Mucosa of rectum (tissue), 2 donors: ENCODE measurements at regions not wholly inside any gene's neighbourhood (a gene's known extent, or its start where the extent isn't known, plus 50 kb on each side); places are given as distances from the start of the nearest gene placed in this dataset.

ENCODE experiments used
- H3K27ac ChIP-seq, 2 donors: one replicate each; pipeline ENCODE4 v1.7.0; 2013; ENCODE audit warnings: inconsistent platforms in 2 of 2, low read depth in 2 of 2, low read length in 2 of 2
- H3K27me3 ChIP-seq, 2 donors: one replicate each; pipeline ENCODE4 v1.7.0; 2013; ENCODE audit warnings: low read length in 2 of 2; ENCODE audit not compliant: control insufficient read depth in 2 of 2, insufficient read depth in 2 of 2
- H3K36me3 ChIP-seq, 2 donors: one replicate each; pipeline ENCODE4 v1.7.0; 2013; ENCODE audit warnings: low read length in 2 of 2; ENCODE audit not compliant: control insufficient read depth in 2 of 2, insufficient read depth in 2 of 2
- H3K4me1 ChIP-seq, 2 donors: one replicate each; pipeline ENCODE4 v1.7.0; 2013; ENCODE audit warnings: low read length in 2 of 2, mild to moderate bottlenecking in 1 of 2; ENCODE audit not compliant: control insufficient read depth in 2 of 2, insufficient read depth in 2 of 2
- H3K4me3 ChIP-seq, 2 donors: one replicate each; pipeline ENCODE4 v1.7.0; 2013; ENCODE audit warnings: low read length in 2 of 2
- H3K9ac ChIP-seq, 2 donors: one replicate each; pipeline ENCODE4 v1.7.0; 2013; ENCODE audit warnings: low read length in 2 of 2, low read depth in 1 of 2, mild to moderate bottlenecking in 1 of 2
- H3K9me3 ChIP-seq, 2 donors: one replicate each; pipeline ENCODE4 v1.7.0; 2013; ENCODE audit warnings: low read length in 2 of 2; ENCODE audit not compliant: control insufficient read depth in 2 of 2
- donor health status: healthy.
- donor health status: Normal muscosa, but diverticular disease.

- no peak overlapping the region for H3K4me3 ChIP-seq
- no peaks in the 10 kb centered on the region for H3K36me3 ChIP-seq
- no peak overlapping the region for H3K9ac ChIP-seq
- H3K4me1 ChIP-seq: no peaks in the 10 kb centered on the region
- no peak overlapping the region for H3K27ac ChIP-seq
- no peaks in the 10 kb centered on the region for H3K9me3 ChIP-seq
- H3K27me3 ChIP-seq: no peaks in the 10 kb centered on the region
These were observed 73.2 kb downstream of the GPR37 start for GRCh38 chr7:124692425-124692824.

GRCh38 chr7:124690840-124691239 lies 74.8 kb downstream of the GPR37 start:
- H3K27ac ChIP-seq: no peak overlapping the region
- H3K36me3 ChIP-seq: no peaks in the 10 kb centered on the region
- H3K9me3 ChIP-seq: no peaks in the 10 kb centered on the region
- no peaks in the 10 kb centered on the region for H3K4me1 ChIP-seq
- no peak overlapping the region for H3K4me3 ChIP-seq
- no peak overlapping the region for H3K9ac ChIP-seq
- no peaks in the 10 kb centered on the region for H3K27me3 ChIP-seq

- Histone ChIP-seq H3K4me3 (no peak overlapping the region), H3K36me3 (no peaks in the 10 kb centered on the region), H3K27me3 (no peaks in the 10 kb centered on the region), H3K9me3 (no peaks in the 10 kb centered on the region), H3K4me1 (no peaks in the 10 kb centered on the region), H3K9ac (no peak overlapping the region), H3K27ac (no peak overlapping the region)
These were observed 75.7 kb downstream of the GPR37 start for GRCh38 chr7:124689931-124690330.

- Histone ChIP-seq H3K36me3 (no peaks in the 10 kb centered on the region), H3K9me3 (no peaks in the 10 kb centered on the region), H3K9ac (no peak overlapping the region), H3K4me1 (no peaks in the 10 kb centered on the region), H3K27ac (no peak overlapping the region), H3K4me3 (no peak overlapping the region), H3K27me3 (no peaks in the 10 kb centered on the region)
These were observed 76.1 kb downstream of the GPR37 start for GRCh38 chr7:124689523-124689922.

GRCh38 chr7:124688991-124689390 lies 76.6 kb downstream of the GPR37 start:
- Histone ChIP-seq H3K27ac (no peak overlapping the region), H3K36me3 (no peaks in the 10 kb centered on the region), H3K27me3 (no peaks in the 10 kb centered on the region), H3K4me3 (no peak overlapping the region), H3K9ac (no peak overlapping the region), H3K4me1 (no peaks in the 10 kb centered on the region), H3K9me3 (no peaks in the 10 kb centered on the region)

GRCh38 chr7:124686543-124687171 lies 78.9 kb downstream of the GPR37 start:
- H3K4me3 ChIP-seq: no peak overlapping the region
- no peaks in the 10 kb centered on the region for H3K9me3 ChIP-seq
- H3K27me3 ChIP-seq: no peaks in the 10 kb centered on the region
- no peak overlapping the region for H3K27ac ChIP-seq
- H3K4me1 ChIP-seq: no peaks in the 10 kb centered on the region
- H3K9ac ChIP-seq: no peak overlapping the region
- H3K36me3 ChIP-seq: no peaks in the 10 kb centered on the region

GRCh38 chr7:124681946-124682345 lies 83.6 kb downstream of the GPR37 start:
- Histone ChIP-seq H3K4me3 (no peak overlapping the region), H3K36me3 (no peaks in the 10 kb centered on the region), H3K27ac (no peak overlapping the region), H3K9me3 (no peaks in the 10 kb centered on the region), H3K9ac (no peak overlapping the region), H3K27me3 (no peaks in the 10 kb centered on the region), H3K4me1 (no peaks in the 10 kb centered on the region)

GRCh38 chr7:124680304-124680703 lies 85.3 kb downstream of the GPR37 start:
- Histone ChIP-seq H3K4me3 (no peak overlapping the region), H3K27me3 (no peaks in the 10 kb centered on the region), H3K27ac (no peak overlapping the region), H3K36me3 (no peaks in the 10 kb centered on the region), H3K9ac (no peak overlapping the region), H3K9me3 (no peaks in the 10 kb centered on the region), H3K4me1 (no peaks in the 10 kb centered on the region)

GRCh38 chr7:124679586-124680225 lies 85.9 kb downstream of the GPR37 start:
- H3K27ac ChIP-seq: no peak overlapping the region
- H3K4me1 ChIP-seq: no peaks in the 10 kb centered on the region
- no peaks in the 10 kb centered on the region for H3K27me3 ChIP-seq
- H3K9me3 ChIP-seq: no peaks in the 10 kb centered on the region
- no peak overlapping the region for H3K4me3 ChIP-seq
- no peak overlapping the region for H3K9ac ChIP-seq
- no peaks in the 10 kb centered on the region for H3K36me3 ChIP-seq

GRCh38 chr7:124679146-124679545 lies 86.4 kb downstream of the GPR37 start:
- H3K36me3 ChIP-seq: no peaks in the 10 kb centered on the region
- no peak overlapping the region for H3K4me3 ChIP-seq
- H3K27me3 ChIP-seq: no peaks in the 10 kb centered on the region
- no peaks in the 10 kb centered on the region for H3K9me3 ChIP-seq
- no peaks in the 10 kb centered on the region for H3K4me1 ChIP-seq
- no peak overlapping the region for H3K27ac ChIP-seq
- H3K9ac ChIP-seq: no peak overlapping the region
